ENCODE measurements at regions not wholly inside any gene's neighbourhood (a gene's known extent, or its start where the extent isn't known, plus 50 kb on each side); places are given as distances from the start of the nearest gene placed in this dataset.

DNA sequence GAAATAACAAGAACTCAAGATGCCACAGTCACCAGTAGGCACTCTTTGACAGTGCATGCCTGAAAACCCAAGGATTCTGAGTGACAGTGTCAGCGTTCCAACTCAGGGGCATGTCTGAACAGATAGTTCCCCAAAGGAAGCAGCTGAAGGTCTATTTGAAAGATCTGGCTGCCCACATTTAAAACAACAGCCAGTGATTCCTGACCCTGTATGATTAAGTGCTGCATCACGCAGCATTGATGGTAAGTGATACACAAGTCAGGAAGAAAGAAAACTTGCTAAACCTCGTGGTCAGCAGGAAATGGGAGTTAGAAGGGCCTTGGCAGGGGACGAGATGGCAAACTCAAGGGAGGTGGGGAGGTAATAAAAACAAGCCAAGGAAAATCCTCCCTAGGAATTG, 1013.1 kb downstream of the TYW1 start:
- TF ChIP-seq, protein P1, sequence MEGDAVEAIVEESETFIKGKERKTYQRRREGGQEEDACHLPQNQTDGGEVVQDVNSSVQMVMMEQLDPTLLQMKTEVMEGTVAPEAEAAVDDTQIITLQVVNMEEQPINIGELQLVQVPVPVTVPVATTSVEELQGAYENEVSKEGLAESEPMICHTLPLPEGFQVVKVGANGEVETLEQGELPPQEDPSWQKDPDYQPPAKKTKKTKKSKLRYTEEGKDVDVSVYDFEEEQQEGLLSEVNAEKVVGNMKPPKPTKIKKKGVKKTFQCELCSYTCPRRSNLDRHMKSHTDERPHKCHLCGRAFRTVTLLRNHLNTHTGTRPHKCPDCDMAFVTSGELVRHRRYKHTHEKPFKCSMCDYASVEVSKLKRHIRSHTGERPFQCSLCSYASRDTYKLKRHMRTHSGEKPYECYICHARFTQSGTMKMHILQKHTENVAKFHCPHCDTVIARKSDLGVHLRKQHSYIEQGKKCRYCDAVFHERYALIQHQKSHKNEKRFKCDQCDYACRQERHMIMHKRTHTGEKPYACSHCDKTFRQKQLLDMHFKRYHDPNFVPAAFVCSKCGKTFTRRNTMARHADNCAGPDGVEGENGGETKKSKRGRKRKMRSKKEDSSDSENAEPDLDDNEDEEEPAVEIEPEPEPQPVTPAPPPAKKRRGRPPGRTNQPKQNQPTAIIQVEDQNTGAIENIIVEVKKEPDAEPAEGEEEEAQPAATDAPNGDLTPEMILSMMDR (conservative IDR thresholded peaks at IDR 0.05; ENCODE audit: low read depth, low read length), result no peak
- TF ChIP-seq EZH2 (IDR thresholded peaks at IDR 0.05; ENCODE audit: borderline replicate concordance, low read depth, low read length, poor library complexity, severe bottlenecking), result no peak

All from A673 (cell line).